Effector CD4-positive, alpha-beta T cell (primary cell): ENCODE measurements at regions not wholly inside any gene's neighbourhood (a gene's known extent, or its start where the extent isn't known, plus 50 kb on each side); places are given as distances from the start of the nearest gene placed in this dataset.

Source experiments
- DNase-seq: peaks from one replicate; pipeline ENCODE4 v3.0.0-alpha.2; 2020

DNA sequence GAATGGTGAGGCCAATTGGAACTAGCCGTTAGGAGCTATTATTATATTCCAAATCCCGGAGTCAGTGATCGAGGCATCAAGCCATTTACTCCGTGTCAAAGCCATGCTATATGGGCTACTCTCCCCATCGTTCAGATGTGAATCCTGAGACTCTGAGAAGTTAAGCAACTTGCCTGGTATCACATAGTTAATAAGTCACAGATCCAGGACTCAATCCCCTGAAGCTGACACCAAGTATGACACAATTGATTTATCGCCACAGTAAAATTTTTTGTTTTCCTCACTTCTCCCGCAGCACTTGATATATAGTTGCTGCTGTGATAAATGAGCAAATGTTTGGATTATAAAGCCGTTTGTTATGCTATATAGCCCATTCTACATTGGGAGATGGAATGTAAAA, 50.8 kb upstream of the TSHZ2 start:
- DNase-seq: no peak

DNA sequence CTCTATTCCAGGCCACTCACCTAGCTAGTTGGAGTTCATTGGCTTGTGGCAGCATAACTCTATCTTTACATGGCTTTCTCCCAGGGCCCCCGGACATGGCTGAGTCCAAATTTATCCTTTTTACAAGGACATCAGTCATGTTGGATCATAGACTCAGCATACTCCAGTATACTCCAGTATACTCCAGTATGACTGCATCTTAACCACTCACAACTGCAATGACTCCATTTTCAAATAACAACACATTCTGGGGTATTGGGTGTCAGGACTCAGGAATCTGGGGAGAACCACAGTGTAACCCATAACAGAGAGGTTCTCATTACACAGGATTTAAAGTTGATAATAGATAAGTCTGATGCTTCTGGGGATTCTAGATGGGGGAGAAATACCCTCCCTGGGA, 53.8 kb upstream of the TSHZ2 start:
- DNase-seq: no peak

DNA sequence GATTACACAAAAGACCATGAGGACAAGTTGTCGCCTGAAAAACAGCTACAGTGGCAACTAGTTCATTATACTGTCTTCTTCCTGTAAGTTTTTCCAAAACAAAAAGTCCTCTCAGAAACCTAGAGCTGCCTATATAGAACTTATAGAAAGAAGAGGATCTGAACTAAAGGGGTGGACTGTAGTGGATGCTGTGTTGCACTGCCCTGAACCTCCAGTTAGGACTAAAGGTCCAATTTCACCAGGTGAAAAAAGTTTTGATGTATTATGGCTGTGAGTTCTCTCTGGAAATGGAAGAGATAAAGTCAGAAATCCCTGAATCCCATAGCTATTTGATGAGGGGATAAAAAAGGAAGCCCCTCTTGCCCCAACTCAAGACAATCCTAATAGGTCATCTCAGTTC, 56.6 kb upstream of the TSHZ2 start:
- no peak for DNase-seq

DNA sequence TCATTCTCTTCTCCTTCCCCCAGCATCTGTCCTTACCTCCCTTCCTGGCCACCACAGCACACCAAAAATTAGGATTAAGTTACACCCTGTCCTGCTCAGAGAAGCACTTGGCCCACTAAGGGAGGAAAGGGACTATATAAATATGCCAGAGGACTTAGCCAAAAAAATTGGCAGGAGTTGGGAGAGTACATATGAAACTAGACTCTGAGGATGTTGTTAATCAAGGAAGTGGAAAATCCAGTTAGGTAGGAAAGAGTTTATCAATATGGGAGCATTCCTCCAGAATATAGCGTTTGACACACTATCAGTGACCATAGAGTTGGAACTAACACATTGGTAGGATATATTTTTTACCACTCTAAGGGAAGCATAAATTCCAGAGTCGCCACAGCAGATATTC, 57.3 kb upstream of the TSHZ2 start:
- no peak for DNase-seq

DNA sequence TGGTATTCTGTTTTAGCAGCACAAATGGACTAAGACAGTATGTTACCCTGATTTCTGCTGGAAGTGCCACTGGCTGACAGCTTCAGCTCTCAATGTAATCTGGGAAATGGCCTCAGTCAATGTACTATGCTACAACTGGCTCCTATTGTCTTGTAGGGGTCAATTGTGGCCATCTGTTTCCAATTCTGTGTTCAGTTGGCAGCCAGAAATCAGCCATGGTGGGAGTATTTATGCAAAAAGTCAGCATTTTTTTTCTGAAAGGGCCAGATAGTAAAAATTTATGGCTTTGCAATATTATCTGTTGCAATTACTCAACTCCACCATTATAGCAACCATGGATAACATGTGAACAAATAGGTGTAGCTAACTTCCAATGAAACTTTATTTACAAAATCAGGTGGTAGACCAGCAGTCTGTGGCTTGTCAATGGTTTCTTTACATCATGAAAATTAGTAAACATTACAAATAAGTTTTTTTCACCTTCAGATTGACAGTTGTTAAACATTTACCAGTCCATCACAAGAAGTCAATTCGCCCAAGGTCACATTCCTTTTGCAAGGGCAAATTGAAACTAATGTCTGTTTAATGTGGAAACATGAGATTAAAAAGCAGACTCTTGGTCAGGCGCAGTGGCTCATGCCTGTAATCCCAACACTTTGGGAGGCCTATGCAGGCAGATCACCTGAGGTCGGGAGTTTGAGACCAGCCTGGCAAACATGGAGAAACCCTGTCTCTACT, 58.3 kb upstream of the TSHZ2 start:
- no peak for DNase-seq

DNA sequence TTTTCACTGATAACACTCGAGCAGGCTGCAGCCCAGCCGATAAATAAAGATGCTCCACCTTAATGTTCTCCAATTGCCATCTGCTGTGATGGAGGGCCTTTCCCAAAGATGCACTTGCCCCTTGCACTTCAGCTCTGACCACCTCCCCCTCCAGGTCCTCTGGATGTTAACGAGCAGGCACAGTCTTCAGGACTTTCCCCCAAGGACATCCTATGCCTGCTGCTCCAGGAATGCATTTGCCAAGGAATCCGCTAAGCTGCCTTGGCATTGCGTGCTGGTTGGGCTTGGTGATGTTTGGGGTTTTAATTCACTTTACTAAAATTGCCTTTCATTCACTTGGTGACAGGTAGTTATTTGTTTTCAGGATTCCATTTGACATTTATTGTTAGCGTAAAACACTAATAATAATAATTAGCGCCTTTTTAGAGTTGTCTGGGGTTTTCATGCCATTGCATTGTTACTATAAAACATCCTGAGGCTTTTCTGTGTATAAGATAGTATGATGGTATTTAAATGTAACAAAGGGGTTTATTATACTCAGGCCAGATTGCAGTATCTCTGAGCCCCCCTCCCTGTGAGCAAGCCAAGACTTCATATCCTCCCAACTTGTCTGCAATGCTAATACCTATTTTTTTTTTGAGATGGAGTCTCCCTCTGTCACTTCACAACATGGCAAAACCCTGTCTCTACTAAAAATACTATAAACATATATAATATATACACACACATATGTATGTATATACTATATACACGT, 66.7 kb upstream of the TSHZ2 start:
- no peak for DNase-seq

DNA sequence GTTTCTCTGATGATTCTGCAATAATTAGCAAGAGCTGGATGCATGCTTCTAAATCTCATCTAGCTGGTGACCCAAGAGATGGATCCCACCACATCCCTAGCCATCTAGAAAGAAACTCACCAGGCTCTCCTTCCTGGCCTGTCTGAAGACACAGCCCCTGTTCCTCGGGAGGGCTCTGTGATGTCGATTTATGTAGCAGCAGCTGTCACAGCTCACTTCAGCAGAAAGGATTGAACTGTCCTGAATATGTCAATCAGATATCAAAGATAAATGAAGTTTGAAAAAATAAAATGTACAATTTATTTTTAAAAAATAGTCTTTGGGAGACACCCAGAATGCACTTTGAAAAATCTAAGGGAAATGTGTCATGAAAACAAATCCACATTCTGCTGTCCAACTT, 67.3 kb upstream of the TSHZ2 start:
- no peak for DNase-seq

DNA sequence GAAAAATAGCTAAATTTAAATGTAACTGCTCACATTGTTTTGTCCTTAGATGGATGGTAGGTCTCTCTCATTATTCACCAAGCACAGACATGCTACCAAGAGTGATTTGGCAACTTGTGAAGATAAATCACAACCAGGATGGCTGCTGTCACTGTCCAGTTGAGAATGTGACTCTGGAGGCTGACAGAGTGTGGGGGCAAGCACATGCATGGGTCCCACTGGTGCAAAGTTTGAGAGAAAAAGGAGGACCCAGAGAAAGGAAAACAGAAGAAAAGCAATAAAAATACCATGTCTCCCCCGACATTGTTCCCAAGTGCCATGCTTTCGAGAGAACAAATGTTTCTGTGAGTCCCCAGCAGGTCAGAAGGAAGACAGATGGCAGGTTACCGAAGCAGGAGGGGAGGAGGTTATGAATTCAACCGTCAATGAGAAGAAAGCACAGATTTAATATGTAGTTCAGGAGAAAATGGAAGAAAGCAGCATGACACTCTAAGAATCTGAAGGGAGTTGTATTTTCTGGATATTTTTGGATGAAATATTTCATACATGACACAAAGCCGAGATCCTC, 73.0 kb upstream of the TSHZ2 start:
- DNase-seq: no peak

DNA sequence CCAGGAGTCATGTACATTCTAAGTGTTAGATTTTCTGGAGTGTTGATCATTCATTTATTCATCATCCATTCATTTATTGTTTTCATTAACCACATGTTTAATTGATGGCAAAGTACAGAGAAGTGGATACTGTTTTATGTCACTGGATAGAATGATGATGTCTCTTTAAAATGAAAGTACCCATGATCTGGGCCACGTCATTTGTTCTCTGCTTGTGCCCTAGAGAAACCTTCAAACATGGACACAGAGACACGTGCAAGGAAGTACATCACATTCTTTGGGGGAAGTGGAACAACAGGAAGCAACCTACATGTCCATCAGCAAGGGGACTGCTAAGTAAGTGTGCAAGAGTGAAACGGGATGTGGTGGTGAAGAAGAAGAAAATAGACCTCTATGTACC, 75.8 kb upstream of the TSHZ2 start:
- no peak for DNase-seq

DNA sequence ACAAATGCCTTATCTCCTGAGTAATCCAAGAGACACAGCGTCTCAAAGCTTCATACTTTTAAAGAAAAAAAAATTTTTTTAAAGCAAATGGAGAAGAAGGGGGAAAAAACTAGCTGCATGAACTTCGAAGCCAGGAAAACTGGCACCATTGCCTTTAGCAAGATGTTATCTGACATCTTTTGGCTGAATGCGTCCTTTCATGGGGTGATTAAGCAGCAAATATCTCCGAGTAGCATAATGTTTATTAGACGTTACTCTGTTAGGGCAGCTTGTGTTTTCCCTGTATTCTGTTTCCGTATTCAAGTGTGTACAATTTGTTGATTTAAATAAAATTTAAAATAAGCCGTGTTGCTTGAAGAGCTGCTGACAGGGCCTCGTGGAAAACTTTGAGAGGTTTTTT, 76.5 kb upstream of the TSHZ2 start:
- DNase-seq: no peak

DNA sequence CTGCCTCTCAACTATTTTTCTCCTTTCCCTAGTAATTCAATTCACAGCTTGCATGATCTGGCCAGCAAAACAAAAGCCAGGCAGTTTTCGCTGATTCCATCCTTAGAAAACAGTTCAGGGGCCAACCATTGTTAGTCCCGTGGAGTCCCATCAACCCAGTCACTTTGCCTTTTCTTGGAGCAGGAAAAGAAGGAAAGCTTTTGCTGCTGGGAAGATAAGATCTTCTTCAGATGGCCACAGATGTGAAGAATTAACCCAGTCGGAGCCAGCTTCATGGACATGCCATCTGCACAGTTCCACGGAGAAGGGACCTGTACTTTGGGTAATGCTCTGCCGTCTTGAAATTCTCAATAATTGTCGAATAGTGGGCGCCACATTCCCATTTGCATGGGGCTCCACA, 76.9 kb upstream of the TSHZ2 start:
- DNase-seq: no peak

DNA sequence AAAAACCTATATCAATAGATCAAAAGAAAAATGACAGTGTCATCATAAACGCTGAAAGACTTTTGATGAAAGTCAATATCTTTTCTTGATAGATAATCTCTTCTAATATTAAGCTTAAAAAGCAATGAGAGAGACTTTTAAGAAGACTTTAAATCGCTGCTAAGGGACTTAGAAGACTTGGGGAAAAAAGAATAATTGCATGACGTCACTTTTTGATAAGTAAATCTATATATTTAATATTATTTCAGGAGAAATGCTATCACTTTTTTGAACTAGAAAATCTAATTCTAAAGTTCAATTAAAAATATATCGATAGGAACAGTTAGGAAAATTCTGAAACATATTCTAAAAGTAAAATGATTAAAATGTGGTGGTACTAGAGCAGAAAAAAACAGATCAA, 78.7 kb upstream of the TSHZ2 start:
- no peak for DNase-seq

DNA sequence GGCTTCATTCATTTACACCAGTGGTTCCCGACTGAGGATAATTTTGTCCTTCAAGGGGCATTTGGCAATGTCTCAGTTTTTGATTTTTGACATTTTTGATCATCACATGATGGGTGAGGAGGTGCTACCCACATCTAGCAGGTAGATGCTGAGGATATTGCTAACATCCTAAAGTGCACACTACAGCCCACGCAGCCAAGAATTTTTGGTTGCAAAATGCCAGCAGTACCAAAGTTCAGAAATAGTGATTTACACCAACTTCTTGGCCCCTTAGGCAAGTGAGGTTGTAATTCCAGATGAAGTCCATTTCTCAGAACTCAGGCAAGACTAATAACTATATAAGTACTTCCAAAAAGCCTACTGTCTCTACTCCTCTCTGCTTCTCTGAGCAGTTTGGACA, 80.1 kb upstream of the TSHZ2 start:
- no peak for DNase-seq

DNA sequence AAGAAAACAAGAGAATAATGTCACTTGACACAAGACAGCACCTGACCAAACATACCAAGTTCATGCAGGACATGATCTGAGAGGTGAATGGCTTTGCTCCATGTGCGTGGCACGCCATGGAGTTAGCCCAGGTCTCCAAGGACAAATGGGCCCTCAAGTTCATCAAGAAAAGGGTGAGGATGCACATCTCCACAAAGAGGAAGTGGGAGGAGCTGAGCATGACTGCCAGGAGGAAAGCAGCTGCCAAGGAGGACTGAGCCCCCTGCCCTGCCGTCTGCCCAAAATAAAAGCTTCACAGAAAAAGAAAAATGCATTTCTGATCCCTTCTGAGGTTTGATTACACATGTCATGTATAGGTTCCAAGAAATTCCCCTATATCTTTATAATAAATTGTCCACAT, 82.0 kb upstream of the TSHZ2 start:
- DNase-seq: no peak

DNA sequence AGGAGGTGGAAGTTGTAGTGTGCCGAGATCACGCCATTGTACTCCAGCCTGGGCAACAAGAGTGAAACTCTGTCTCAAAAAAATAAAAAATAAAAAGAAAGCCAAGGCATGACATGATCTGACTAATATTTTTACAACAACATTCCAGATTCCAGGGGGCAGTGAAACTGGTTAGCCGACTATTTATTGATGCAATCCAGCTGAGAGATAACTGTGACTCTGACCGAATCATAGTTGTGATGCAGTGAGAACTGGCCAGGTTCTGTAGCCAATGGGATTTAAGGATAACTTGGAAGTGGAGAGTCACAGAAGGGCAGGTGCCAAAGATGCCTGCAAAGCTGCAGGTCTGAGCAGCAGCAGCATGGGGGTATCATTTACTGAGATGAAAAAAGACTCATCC, 82.9 kb upstream of the TSHZ2 start:
- no peak for DNase-seq

DNA sequence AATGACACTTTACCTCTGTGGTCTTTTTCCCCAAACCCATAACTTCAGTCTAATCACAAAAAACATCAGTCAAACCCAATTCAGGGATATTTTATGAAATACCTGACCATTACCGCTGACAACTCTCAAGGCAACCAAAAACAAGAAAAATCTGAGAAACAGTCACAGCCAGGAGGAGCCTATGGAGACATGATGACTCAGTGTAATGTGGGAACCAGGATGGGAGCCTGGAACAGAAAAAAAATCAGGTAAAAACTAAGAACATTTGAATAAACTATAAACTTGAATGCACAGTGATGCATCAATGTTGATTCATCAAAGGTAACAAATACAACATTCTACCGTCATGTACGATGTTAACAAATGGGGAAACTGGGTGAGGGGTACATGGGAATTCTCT, 84.1 kb upstream of the TSHZ2 start:
- DNase-seq: no peak

DNA sequence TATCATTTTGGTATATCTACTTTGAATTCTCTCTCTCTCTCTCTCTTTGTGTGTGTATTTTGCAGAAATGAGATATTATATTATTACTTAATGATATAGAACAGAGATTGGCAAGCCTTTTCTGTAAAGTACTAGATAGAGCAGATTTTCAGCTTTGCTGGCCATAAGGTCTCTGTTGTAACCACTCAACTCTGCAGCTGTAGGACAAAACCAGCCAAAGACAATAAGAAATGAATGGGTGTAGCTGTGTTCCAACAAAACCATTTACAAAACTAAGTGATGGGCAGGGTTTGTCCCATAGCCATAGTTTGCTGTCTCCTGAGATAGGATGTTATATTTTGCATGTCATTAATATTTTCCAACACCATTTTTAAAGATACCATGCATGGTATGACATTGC, 91.2 kb upstream of the TSHZ2 start:
- no peak for DNase-seq

DNA sequence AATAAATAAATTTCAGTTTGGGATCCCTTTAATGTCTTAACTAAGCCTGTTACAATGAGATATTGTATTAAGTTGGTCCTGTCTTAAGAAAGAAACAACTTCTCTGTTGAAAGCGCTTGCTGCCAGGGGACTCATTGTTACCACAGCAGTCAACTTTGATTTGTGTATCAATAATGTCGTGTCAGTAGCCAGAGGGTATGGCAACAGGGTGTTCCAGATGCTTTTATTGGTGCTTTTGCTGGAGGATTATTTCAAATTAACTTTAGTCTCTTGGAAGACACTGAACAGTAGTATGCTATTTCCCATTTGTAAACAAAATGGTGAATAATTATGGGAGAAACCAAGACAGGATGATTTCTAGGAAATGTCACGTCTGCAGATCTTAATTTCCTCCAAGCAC, 91.9 kb upstream of the TSHZ2 start:
- no peak for DNase-seq

DNA sequence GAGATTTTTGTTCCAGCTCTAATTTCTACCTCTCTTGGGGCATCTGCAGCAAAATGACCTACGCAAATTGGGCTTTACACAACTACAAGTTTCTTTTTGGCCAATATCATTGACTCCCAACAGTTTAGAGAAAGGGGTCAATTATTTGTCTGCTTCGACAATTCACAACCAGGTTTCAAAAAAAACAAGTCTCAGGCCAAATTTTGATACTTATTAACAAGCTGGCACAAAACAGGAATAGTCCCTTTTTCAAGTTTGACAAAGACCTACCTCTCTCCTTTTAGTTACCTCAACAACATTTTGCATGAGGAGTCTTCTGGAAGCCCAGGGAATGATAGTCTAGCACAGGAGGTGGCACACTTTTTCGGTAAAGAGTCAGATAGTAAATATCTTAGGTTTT, 97.9 kb upstream of the TSHZ2 start:
- no peak for DNase-seq

DNA sequence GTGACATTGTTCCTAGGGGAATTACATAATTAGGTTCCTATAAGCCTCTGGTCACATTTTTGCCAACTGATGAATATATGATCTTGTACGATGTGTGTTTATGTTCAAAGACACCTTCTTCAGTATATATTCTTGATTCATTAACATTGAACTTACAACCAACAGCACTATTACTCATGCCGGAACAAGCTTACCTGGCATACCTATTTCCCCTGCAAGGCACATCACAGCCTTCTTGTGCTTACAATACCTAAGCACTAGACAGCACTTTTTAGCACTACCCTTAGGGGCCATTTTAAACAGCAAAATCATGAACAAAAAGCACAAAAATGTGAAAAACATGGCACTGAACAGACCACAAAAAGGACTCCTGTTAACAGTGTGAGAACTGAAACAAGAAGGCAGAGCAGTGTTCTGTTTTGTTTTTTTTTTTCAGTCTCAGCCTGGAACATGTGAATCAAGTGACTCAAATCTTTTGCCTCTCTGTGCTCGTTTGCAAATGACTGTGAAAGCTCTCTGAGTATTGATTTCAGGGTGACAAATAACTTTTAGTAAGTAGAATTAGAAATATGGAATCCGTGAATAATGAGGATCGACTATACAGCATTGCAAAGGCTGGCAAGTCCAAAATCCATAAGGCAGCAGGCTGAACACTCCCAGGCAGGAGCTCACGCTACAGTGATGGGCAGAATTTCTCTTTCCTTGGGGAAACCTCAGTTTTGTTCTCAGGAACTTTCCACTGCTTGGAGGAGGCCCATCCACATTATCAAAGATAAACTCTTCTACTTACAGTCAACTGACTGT, 102.3 kb upstream of the TSHZ2 start:
- no peak for DNase-seq

DNA sequence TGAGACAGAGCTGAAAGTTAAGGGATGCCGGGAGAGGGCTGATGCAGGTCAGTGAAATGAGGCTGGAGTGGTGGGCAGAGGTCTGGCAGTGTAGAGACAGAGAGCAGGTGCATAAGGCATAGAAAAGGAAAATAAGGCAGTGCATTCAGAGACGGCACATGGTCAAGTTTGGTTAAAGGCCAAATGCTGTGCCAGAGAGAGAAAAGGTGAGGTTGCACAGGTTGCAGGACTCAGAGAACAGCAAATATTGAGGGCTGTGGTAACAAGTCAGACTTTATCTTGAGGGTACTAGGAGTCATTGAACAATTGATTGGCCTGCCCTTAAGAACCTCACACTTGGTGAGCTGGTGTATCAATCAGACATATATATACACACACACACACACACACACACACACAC, 102.9 kb upstream of the TSHZ2 start:
- DNase-seq: no peak

DNA sequence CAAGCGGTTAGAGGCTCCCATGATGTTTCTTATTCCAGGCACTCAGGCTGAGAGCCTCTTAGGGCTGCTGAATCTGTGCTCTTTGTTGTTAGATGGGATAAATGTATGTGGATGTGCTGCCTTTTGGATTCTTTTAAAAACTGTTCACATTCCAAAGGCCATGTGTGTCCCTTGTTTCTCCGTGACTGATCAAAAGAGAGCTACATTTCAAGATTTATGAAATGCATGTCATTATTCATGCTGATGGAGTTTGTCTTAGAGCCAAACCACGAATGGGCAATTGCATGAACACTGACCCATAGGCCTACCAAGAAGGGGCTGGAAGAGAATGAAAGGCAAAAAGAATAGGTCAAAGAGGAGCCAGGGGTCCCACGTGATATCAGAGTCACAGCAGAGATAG, 104.9 kb upstream of the TSHZ2 start:
- DNase-seq: no peak

DNA sequence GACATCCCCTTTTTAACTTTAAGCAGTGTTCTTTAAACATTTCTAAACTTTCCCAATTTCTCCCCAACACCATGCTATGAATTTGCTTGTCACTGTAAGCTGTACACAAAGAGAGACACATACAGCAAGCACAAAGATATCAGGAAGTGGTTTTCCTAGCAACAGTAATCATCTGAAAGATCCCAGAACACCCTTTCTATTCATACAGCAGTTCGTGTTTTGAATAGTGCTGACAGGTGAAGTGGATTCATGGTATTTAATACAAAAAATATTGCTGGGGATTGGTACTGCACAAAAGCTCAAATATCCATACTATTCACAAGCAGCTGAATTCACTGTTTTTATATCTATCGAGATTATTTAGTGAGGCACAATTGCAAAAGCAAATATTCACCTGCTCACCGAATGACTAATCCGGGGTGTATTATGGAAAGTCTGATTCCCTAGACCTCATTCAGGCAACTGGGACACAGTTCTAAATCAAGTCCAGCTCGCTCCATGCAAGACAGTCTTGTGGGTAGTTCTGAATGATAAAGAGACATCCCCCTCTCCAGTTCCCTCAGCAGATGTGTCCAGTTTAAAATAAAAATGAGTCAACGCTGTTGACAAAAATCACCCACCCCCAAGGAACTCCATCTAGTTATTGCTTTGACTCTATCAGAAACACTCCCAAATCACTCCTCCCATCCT, 107.1 kb upstream of the TSHZ2 start:
- no peak for DNase-seq
